GM21576 (cell line): ENCODE measurements at regions not wholly inside any gene's neighbourhood (a gene's known extent, or its start where the extent isn't known, plus 50 kb on each side); places are given as distances from the start of the nearest gene placed in this dataset.

Experiments used
- ATAC-seq: cut with Tn5 transposase; IDR thresholded peaks from one replicate; pipeline ENCODE4 v1.9.1; 2021; ENCODE audit warnings: mild to moderate bottlenecking, moderate library complexity; ENCODE audit not compliant: unreplicated experiment

GRCh38 chr6:163834226-163834970 lies 419.9 kb downstream of the QKI start:
- ATAC-seq: no peak

- ATAC-seq: no peak
Observed at GRCh38 chr6:163831736-163832135, 417.2 kb downstream of the QKI start.

GRCh38 chr6:163830641-163831040 lies 416.1 kb downstream of the QKI start:
- ATAC-seq: no peak

GRCh38 chr6:163828038-163828795 lies 413.7 kb downstream of the QKI start:
- ATAC-seq: no peak

- ATAC-seq: no peak
Observed at GRCh38 chr6:163827143-163827542, 412.6 kb downstream of the QKI start.

- no peak for ATAC-seq
Observed at GRCh38 chr6:163826629-163827028, 412.1 kb downstream of the QKI start.

GRCh38 chr6:163825033-163825432 lies 410.5 kb downstream of the QKI start:
- no peak for ATAC-seq

GRCh38 chr6:163823577-163823976 lies 409.1 kb downstream of the QKI start:
- no peak for ATAC-seq

GRCh38 chr6:163820745-163821458 lies 406.4 kb downstream of the QKI start:
- ATAC-seq: no peak

- ATAC-seq: no peak
Observed at GRCh38 chr6:163820171-163820570, 405.7 kb downstream of the QKI start.

- no peak for ATAC-seq
Observed at GRCh38 chr6:163818719-163819118, 404.2 kb downstream of the QKI start.

- no peak for ATAC-seq
Observed at GRCh38 chr6:163816441-163816840, 401.9 kb downstream of the QKI start.

- ATAC-seq: no peak
Observed at GRCh38 chr6:163815796-163816195, 401.3 kb downstream of the QKI start.

- peak; percentile 83 for ATAC-seq
Observed at GRCh38 chr6:163814494-163815364, 400.2 kb downstream of the QKI start.

GRCh38 chr6:163813979-163814493 lies 399.5 kb downstream of the QKI start:
- peak; percentile 47 for ATAC-seq

- no peak for ATAC-seq
Observed at GRCh38 chr6:163811317-163811716, 396.8 kb downstream of the QKI start.

- ATAC-seq: no peak
Observed at GRCh38 chr6:163809364-163809763, 394.8 kb downstream of the QKI start.

GRCh38 chr6:163808871-163809270 lies 394.4 kb downstream of the QKI start:
- no peak for ATAC-seq

GRCh38 chr6:163808231-163808630 lies 393.7 kb downstream of the QKI start:
- ATAC-seq: no peak

GRCh38 chr6:163806755-163807499 lies 392.4 kb downstream of the QKI start:
- ATAC-seq: no peak
